ENCODE measurements at regions not wholly inside any gene's neighbourhood (a gene's known extent, or its start where the extent isn't known, plus 50 kb on each side); places are given as distances from the start of the nearest gene placed in this dataset.

GRCh38 chr16:65469116-65469515 lies 347.3 kb upstream of the CDH11 start:
- no peak for DNase-seq (ENCODE audit: extremely low read depth in 1 of 11, low read depth in 9 of 11, low spot score in 4 of 11)

DNA sequence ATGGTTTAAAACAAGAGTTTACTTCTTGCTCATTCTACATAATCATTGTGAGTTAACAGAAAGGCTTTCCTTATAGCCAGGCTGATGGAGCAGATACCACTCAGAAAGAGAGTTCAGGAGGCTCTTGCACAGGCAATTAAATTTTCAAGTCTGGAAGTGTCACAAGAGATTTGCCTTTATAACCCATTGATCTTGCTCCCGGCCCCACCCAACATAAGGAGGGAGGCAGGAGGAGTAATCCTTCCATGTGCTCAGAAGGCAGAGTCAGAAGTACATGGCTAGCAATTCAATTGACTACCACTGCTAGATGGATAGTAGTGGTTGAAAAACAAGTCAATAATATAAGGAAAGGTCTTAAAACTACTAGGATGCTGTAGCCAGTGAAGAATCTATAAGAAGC lies 346.3 kb upstream of the CDH11 start:
- no peak for DNase-seq (ENCODE audit: extremely low read depth in 1 of 11, low read depth in 9 of 11, low spot score in 4 of 11)

- no peak for DNase-seq (ENCODE audit: extremely low read depth in 1 of 11, low read depth in 9 of 11, low spot score in 4 of 11)
These were observed 341.9 kb upstream of the CDH11 start for GRCh38 chr16:65463652-65464260.

GRCh38 chr16:65457084-65457483 lies 335.2 kb upstream of the CDH11 start:
- DNase-seq (ENCODE audit: extremely low read depth in 1 of 11, low read depth in 9 of 11, low spot score in 4 of 11) = no peak

GRCh38 chr16:65455761-65456160 lies 333.9 kb upstream of the CDH11 start:
- no peak for DNase-seq (ENCODE audit: extremely low read depth in 1 of 11, low read depth in 9 of 11, low spot score in 4 of 11)

- DNase-seq (ENCODE audit: extremely low read depth in 1 of 11, low read depth in 9 of 11, low spot score in 4 of 11) = no peak
These were observed 331.8 kb upstream of the CDH11 start for GRCh38 chr16:65453646-65454045.

DNA sequence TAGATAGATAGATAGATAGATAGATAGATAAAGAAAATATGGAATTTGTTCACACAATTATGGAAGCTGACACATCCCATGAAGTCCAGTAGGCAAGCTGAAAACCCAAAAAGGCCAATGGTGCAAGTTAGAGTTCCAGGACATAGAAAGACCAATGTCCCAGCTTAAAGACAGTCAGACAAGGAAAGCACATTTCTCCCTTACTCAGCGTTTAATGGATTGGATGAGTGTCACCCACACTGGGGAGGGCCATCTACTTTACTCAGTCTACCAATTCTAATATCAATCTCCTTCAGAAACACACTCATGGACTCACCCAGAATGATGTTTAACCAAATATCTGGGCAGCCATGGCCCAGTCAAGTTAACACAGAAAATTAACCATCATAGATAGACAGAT lies 327.7 kb upstream of the CDH11 start:
- DNase-seq (ENCODE audit: extremely low read depth in 1 of 11, low read depth in 9 of 11, low spot score in 4 of 11) = no peak

- peak in 1 of 11 donors; percentile 7 for DNase-seq (ENCODE audit: extremely low read depth in 1 of 11, low read depth in 9 of 11, low spot score in 4 of 11)
These were observed 324.6 kb upstream of the CDH11 start for GRCh38 chr16:65446427-65446826.

DNA sequence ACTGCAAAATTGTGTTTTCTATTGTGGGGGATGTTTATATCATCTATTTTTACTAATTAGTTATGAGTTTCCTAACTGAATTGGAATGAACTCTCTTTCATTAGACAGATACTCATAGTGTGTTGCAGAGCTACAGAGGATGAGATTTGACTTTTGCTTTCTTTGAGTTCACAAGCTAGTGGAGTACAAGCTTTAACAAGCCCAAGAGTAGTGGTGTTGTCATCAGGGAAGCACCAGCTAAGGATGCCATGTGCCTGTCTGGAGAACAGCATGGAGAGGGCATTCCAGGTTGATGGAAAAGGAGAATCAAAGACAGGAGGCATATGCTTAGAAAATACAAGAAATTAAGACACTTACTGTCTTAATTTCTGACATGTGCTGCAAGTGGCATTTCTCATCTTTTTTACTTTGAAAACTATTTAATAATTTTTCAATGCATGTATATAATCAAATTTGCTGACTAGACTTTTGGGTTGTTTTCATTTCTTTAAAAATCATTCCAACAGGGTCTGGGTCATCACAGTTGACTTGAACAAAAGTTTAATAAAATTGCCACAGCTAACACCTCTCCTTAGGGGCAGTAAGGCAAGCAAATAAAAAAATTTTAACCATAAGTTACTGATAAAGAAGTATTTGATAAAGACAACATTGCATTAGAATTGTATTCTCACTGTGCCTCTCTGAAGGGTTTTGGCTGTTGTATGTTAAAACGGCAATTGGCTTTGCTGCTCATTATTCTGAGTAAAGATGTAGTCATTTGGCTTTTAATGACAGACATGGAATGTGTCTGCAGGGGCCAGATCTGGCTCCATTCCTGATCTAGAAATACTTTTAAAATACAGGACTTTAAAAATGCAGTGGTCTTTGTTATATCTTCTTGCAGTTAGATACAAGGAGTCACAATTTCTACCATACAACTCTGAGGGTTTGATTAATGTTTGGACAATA lies 323.7 kb upstream of the CDH11 start:
- no peak for DNase-seq (ENCODE audit: extremely low read depth in 1 of 11, low read depth in 9 of 11, low spot score in 4 of 11)

- DNase-seq (ENCODE audit: extremely low read depth in 1 of 11, low read depth in 9 of 11, low spot score in 4 of 11) = no peak
These were observed 319.6 kb upstream of the CDH11 start for GRCh38 chr16:65441501-65441900.

GRCh38 chr16:65429504-65430181 lies 307.8 kb upstream of the CDH11 start:
- no peak for DNase-seq (ENCODE audit: extremely low read depth in 1 of 11, low read depth in 9 of 11, low spot score in 4 of 11)

DNA sequence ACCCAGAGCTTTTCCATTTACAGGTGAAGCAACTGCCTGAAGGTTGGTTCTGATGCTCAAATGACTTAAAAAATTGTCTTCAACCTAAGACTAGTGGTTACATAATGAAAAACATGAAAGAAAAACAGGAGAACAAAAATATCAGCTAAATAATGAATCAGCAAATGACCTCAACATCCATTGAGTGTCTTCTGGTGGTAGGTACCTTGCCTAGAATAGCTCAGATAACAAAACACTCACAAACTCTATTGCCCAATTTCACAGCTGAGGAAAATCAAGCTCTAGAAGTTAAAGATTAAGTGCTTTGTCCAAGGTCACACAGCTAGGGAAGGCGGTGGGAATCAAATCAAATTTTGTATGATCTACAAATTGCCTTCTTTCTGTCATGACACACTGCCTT lies 304.6 kb upstream of the CDH11 start:
- DNase-seq (ENCODE audit: extremely low read depth in 1 of 11, low read depth in 9 of 11, low spot score in 4 of 11) = no peak

GRCh38 chr16:65422934-65423333 lies 301.1 kb upstream of the CDH11 start:
- no peak for DNase-seq (ENCODE audit: extremely low read depth in 1 of 11, low read depth in 9 of 11, low spot score in 4 of 11)

- no peak for DNase-seq (ENCODE audit: extremely low read depth in 1 of 11, low read depth in 9 of 11, low spot score in 4 of 11)
These were observed 299.7 kb upstream of the CDH11 start for GRCh38 chr16:65421596-65421995.

DNA sequence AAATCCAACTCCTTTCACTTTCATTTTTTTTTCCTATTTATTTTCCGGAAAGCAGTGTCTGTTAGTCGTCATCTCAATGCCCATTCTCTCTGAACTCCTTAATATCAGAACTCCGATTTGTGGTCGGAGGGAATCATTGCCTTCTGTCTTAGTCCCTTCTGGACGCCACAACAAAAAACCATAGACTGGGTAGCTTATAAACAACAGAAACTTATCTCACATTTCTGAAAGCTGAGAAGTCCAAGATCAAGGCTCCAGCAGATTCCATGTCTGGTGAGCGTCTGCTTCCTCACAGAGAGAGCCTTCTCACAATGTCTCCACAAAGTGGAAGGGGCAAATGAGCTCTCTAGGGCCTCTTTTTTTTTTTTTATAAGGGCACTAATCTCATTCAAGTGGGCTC lies 296.6 kb upstream of the CDH11 start:
- DNase-seq (ENCODE audit: extremely low read depth in 1 of 11, low read depth in 9 of 11, low spot score in 4 of 11) = no peak

DNA sequence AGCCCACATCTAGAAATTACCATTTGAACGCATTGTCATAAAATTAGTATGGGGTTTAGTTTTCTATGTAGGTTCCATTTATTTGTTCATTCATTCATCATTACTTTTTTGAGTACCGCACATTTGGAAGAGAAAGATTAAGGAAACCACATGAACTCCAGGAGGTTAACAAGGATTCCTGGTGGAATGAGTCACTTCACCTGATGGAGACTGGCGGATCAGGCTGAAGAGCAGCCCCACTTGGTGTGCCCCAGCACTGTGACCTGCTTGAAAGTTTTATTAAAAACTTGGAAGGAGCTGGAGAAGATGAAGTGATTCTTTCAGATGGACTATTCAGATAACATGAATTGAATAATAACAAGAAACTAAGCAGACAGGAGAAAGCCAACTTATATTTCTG lies 293.6 kb upstream of the CDH11 start:
- no peak for DNase-seq (ENCODE audit: extremely low read depth in 1 of 11, low read depth in 9 of 11, low spot score in 4 of 11)

GRCh38 chr16:65414284-65414984 lies 292.6 kb upstream of the CDH11 start:
- DNase-seq (ENCODE audit: extremely low read depth in 1 of 11, low read depth in 9 of 11, low spot score in 4 of 11) = no peak

GRCh38 chr16:65413861-65414260 lies 292.0 kb upstream of the CDH11 start:
- DNase-seq (ENCODE audit: extremely low read depth in 1 of 11, low read depth in 9 of 11, low spot score in 4 of 11) = no peak

DNA sequence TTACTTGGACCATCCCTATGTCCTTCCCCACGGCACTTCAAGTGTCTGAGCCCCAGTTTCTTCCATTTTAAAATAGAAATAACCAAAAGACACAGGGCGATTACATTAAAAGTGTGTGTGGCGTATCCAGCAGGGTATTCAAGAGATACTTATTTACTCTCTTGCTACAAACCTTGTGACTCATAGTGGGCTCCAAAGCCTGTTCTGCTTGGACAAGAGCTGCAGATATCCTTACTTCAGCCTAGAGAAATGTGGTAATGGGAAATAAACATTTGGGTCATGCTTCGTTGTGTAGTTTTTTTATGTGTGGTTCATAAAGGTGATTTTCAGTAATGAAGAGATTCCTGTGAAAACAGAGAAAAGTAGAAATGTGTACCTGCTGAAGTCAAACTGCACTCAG lies 288.9 kb upstream of the CDH11 start:
- DNase-seq (ENCODE audit: extremely low read depth in 1 of 11, low read depth in 9 of 11, low spot score in 4 of 11) = no peak

DNA sequence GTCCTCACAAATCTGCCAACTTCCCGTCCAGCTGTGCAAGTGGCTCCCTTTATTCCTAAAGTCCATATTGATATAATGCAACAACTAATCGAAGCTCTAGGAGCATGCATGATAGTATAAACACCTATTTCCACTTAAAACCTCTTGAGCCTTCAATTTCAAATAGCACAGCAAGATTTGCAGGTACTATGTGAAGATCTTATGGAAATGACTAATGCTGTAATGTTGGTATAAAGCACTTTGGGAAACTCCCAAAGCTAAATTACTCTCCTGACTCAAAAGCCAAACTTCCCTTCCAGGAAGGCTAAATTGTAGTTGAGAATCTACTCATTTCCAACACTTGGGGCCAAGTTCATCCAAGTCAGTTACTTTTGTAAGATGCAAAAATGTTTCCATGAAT lies 287.6 kb upstream of the CDH11 start:
- no peak for DNase-seq (ENCODE audit: extremely low read depth in 1 of 11, low read depth in 9 of 11, low spot score in 4 of 11)

All from renal cortex interstitium (tissue), 11 donors.